ENCODE measurements at regions not wholly inside any gene's neighbourhood (a gene's known extent, or its start where the extent isn't known, plus 50 kb on each side); places are given as distances from the start of the nearest gene placed in this dataset.

- Histone ChIP-seq H3K4me3 (no peak overlapping the region), H3K27me3 (ENCODE audit: insufficient read depth) (no peaks in the 10 kb centered on the region), H3F3A (replicated peaks; ENCODE audit: low read depth) (no peaks in the 10 kb centered on the region), H4K20me1 (replicated peaks; ENCODE audit: insufficient read depth) (no peaks in the 10 kb centered on the region), H3K4me2 (no peak overlapping the region), H3K9me2 (ENCODE audit: insufficient read depth) (no peaks in the 10 kb centered on the region), H2AFZ (no peak overlapping the region), H3K27ac (ENCODE audit: low read depth) (no peak overlapping the region), H3K36me3 (ENCODE audit: insufficient read depth) (no peaks in the 10 kb centered on the region), H3K4me1 (ENCODE audit: insufficient read depth) (no peaks in the 10 kb centered on the region), H3K79me2 (replicated peaks; ENCODE audit: insufficient read depth) (no peaks in the 10 kb centered on the region)
- Mint-ChIP-seq H3K4me3 (no peak overlapping the region), H3K27me3 (ENCODE audit: insufficient read depth, low read depth, poor library complexity) (no peaks in the 10 kb centered on the region), H3K27ac (no peak overlapping the region), H3K9me3 (no peaks in the 10 kb centered on the region), H3K4me1 (peaks cover 2% of the 10 kb centered on the region; the same call in 2 of the 3 replicates), H3K36me3 (ENCODE audit: low read depth) (no peaks in the 10 kb centered on the region)
- TF ChIP-seq CREB1 (CRISPR knock-in tag; IDR thresholded peaks at IDR 0.05; ENCODE audit: low read depth) (no peak), ZNF462 (CRISPR knock-in tag; IDR thresholded peaks at IDR 0.05) (no peak), EZH2 (IDR thresholded peaks at IDR 0.05; ENCODE audit: low read depth, unreplicated experiment) (no peak), ETS1 (IDR thresholded peaks at IDR 0.05) (no peak)
- DNase-seq (ENCODE audit: low spot score), result no peak
- no peak for ATAC-seq
Observed at GRCh38 chr13:75220861-75221260, 261.1 kb downstream of the TBC1D4 start.

GRCh38 chr13:75220238-75220542, 261.8 kb downstream of the TBC1D4 start:
- H2AFZ ChIP-seq, result peak overlapping the region; percentile 99
- no peaks in the 10 kb centered on the region for H3K36me3 ChIP-seq (ENCODE audit: insufficient read depth)
- no peaks in the 10 kb centered on the region for H3K9me2 ChIP-seq (ENCODE audit: insufficient read depth)
- DNase-seq (ENCODE audit: low spot score) (no peak), ATAC-seq (peak; percentile 38)
- no peaks in the 10 kb centered on the region for H3F3A ChIP-seq (replicated peaks; ENCODE audit: low read depth)
- H3K27me3 Mint-ChIP-seq (ENCODE audit: insufficient read depth, low read depth, poor library complexity), result no peaks in the 10 kb centered on the region
- H3K27ac Mint-ChIP-seq, result no peak overlapping the region
- H3K4me3 Mint-ChIP-seq, result peak overlapping the region; percentile 68; the same call in 1 of the 3 replicates
- no peaks in the 10 kb centered on the region for H3K9me3 Mint-ChIP-seq
- peak overlapping the region; percentile 81; the same call in 1 of the 2 replicates for H3K4me2 ChIP-seq
- no peaks in the 10 kb centered on the region for H4K20me1 ChIP-seq (replicated peaks; ENCODE audit: insufficient read depth)
- no peaks in the 10 kb centered on the region for H3K36me3 Mint-ChIP-seq (ENCODE audit: low read depth)
- H3K27ac ChIP-seq (ENCODE audit: low read depth), result no peak overlapping the region
- H3K4me1 ChIP-seq (ENCODE audit: insufficient read depth), result no peaks in the 10 kb centered on the region
- no peaks in the 10 kb centered on the region for H3K79me2 ChIP-seq (replicated peaks; ENCODE audit: insufficient read depth)
- peak overlapping the region; percentile 50 for H3K4me3 ChIP-seq
- H3K4me1 Mint-ChIP-seq, result peaks cover 2% of the 10 kb centered on the region; the same call in 2 of the 3 replicates
- no peaks in the 10 kb centered on the region for H3K27me3 ChIP-seq (ENCODE audit: insufficient read depth)
- TF ChIP-seq ZNF114 (CRISPR knock-in tag; IDR thresholded peaks at IDR 0.05) (no peak), JUNB (IDR thresholded peaks at IDR 0.05; ENCODE audit: unreplicated experiment) (no peak), POLR2AphosphoS5 (IDR thresholded peaks at IDR 0.05; ENCODE audit: low read depth) (no peak), EZH2 (IDR thresholded peaks at IDR 0.05; ENCODE audit: low read depth, unreplicated experiment) (no peak), ZNF331 (CRISPR knock-in tag; IDR thresholded peaks at IDR 0.05; ENCODE audit: low read depth) (no peak), ETS1 (IDR thresholded peaks at IDR 0.05) (no peak)
